Ecto neural progenitor cell (in vitro differentiated cells): ENCODE measurements at regions not wholly inside any gene's neighbourhood (a gene's known extent, or its start where the extent isn't known, plus 50 kb on each side); places are given as distances from the start of the nearest gene placed in this dataset.

Source experiments
- DNase-seq: peaks from one replicate; pipeline ENCODE4 v3.0.0-alpha.2; 2018; ENCODE audit warnings: low spot score

GRCh38 chrX:22664826-22665225 lies 334.9 kb upstream of the DDX53 start:
- DNase-seq: no peak

DNA sequence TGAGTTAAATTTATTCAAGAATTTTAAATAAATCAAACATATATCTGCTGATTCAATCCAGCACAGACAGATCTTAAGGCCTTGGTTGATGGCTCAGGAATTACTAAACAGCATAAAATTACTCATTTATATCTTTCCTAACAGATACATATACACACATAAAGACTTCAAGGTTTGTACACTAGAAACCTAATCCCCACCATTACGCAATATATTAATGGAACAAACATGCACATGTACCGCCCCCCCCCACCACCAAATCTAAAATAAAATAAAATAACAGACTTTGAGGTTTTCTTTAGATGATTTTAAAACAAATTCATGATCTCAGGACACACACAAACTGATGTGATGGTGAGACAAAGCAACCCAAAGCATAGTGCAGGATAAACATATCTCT lies 333.9 kb upstream of the DDX53 start:
- no peak for DNase-seq

DNA sequence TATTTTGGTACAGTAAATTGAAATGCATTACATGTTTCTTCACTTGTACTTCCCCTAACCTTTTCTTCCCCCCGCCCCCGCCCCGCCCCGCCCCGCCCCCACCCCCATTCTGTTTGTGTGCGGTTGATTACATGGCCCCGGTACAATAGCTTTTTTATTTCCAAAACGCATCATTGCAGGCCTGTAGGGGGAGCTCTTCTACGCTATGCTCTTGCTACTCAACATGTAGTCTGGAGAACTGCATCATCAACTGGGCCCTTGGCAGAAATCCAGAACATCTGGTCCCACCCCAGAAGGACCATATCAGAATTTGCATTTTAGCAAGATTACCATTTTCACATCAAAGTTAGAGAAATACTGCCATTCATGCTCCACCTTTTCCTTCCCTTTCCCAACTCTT lies 333.3 kb upstream of the DDX53 start:
- DNase-seq: no peak

DNA sequence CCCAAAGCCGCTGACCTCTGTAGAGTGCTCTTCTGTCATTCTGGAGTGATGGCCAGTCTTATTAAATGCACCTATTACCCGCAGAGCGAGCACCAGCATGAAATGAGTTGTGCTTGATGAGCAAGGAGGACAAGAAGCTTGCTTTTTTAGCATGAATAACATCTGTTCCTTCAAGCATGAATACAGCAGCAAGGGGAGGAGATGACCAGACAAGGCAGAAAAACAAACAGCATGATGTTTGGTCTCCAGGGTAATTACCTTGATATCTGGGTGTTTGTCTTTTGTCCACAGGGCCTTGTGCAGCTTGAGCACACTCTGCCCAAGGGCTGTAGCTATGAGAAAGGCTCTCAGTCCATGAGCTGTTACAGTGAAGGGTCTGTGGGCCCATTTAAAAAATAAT lies 324.8 kb upstream of the DDX53 start:
- no peak for DNase-seq

DNA sequence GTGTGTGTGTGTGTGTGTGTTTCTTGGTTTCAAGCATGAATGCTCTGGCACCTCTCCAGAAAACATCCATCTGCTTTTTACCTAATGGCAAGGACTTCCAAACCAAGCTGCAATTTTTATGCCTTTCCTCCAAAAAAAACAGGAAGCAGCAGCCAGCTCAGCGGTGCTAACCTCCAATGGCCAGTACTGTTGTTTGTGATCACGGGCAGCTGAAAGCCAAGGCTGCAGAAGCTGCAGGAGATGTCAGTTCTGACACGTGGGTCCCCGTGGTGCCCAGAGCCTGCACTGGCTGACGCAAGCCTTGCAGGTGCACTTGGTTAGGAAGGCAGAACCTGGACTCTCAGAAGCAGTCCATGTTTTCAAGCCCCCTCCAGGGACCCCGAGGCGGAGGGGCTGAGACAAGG lies 313.6 kb upstream of the DDX53 start:
- no peak for DNase-seq

DNA sequence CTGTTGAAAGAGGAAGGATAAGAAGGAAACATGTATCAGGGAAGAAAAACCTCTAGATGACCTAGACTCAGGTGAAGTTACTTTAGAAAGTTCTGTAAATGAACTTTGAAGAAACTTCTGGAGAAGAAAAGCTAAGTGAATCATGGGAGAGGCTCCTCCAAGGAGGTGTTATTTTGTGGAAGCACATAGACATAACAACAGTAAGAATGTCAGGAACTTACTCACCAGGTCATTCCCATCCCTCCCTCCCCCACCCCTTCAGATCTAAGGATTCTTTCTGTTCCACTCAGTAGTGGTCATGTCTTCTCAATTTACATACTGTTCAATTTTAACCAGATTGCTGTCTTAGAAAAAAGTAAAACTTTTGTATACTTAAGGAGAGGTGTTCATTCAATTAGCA lies 310.5 kb upstream of the DDX53 start:
- DNase-seq: no peak

DNA sequence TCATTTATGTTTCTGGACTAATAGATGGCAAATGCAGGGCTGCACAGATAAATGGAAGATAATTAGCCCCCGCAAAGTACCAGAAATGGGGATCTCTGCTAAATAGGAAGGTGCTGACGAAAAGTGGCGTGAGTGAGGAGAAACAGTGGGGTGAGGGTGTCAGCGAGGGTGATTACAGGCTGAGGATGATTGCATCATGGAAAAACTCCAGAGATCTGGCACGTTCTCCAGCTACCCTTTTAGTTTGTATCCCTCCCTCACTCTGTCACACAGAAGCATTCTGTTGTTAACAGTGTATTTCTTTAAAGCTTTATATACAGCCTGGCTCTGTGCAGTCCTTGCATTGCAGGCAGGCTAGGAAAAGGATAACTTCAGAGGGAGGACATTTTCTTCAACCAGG lies 309.6 kb upstream of the DDX53 start:
- DNase-seq: no peak

GRCh38 chrX:22691966-22692565 lies 307.7 kb upstream of the DDX53 start:
- DNase-seq: no peak

GRCh38 chrX:22698151-22698550 lies 301.6 kb upstream of the DDX53 start:
- no peak for DNase-seq

DNA sequence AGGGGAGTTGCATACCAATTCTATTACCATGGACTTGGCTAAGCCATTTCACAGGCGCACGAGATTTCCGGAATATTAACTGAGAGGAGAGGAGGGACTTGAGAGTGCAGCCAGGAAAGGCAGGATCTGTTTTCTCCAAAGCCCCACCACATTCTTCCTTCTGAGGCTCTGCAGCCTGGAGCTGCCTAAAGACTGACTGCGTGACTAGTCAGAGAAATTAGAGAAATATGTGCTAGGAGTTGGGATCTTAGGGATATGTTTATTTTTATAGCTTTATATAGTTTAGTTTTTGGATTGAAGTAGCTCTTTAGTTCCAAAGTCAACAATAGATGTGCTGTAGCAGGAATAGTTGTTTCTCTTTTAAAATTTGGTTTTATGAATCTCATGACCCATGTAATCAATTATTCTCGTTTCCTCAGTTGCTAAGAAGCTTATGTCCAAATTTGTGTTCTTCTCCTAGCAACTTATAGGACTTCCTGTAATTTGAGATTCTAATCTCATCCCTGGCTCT lies 300.1 kb upstream of the DDX53 start:
- DNase-seq: no peak

DNA sequence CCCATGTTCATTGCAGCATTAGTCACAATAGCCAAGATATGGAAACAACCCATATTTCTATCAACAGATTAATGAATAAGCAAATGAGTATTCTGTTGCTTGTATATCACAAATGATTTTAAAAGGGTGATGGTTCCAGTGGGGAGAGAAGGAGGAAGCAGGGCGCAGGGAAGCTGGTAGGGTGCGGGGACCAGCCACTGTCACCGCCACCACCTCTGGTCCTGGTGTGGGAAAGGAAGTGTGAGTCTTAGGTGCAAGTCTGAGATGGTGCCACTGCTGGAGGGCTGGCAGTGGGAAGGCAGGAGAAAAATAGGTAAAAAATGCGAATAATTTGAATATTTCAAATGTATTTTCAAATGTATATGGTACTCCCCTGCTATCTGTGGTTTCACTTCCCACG lies 286.8 kb upstream of the DDX53 start:
- DNase-seq: no peak

GRCh38 chrX:22730542-22730941 lies 269.2 kb upstream of the DDX53 start:
- no peak for DNase-seq

DNA sequence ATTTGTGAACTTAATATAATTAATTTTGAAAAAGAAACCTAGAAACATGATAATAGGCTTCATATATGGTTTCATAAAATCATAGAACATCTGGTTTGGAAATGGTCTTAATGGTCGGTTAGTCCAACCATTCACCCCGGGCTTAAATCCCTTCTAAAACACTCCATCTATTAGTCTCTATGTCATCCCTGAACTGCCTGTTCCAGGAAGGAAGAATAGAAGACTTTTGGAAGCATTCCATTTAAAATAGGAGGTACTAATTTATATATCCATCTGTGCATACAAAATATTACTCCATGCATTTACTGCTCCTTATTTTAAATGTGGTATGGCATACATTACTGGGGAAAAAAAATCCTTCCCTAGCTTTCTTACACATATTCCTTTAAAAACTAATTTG lies 262.2 kb upstream of the DDX53 start:
- DNase-seq: no peak

DNA sequence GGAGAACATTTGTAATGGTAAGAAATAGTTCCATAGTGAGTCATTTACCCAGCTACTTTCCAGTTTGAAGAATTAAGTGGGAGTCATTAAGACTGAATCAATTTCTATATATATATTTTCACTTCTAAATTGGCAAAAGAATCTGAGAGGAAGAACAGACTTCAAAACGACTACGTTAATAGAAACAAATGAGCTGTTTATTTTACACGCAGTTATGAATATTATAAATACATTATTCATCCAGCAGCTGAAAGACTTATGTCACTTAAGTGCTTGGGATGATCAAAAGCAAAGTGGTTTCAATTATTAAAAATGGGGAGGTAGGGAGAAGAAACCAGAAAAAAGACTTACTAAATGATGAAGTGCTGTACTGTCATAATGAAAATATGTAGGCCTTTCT lies 260.5 kb upstream of the DDX53 start:
- DNase-seq: no peak

GRCh38 chrX:22740836-22741235 lies 258.9 kb upstream of the DDX53 start:
- DNase-seq: no peak

GRCh38 chrX:22742174-22742573 lies 257.6 kb upstream of the DDX53 start:
- no peak for DNase-seq

DNA sequence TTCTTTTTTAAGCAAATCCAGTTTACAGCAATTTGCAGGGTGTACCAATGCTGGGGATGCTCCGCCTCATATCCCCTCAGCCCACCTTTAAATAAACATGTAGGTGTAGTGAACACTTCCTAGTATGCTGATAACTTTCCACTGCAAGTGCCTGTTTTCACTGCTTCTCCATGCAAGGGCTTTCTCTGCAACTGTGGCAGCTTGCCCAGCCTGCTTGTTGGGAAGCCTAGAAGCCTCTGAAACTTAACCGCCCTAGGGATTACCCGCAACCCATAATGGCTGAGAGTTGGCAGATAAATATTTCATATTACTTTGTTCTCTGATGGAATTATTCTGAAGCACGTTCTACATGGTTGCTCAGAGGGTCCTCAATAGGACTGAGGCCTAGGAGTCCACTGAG lies 253.7 kb upstream of the DDX53 start:
- no peak for DNase-seq

DNA sequence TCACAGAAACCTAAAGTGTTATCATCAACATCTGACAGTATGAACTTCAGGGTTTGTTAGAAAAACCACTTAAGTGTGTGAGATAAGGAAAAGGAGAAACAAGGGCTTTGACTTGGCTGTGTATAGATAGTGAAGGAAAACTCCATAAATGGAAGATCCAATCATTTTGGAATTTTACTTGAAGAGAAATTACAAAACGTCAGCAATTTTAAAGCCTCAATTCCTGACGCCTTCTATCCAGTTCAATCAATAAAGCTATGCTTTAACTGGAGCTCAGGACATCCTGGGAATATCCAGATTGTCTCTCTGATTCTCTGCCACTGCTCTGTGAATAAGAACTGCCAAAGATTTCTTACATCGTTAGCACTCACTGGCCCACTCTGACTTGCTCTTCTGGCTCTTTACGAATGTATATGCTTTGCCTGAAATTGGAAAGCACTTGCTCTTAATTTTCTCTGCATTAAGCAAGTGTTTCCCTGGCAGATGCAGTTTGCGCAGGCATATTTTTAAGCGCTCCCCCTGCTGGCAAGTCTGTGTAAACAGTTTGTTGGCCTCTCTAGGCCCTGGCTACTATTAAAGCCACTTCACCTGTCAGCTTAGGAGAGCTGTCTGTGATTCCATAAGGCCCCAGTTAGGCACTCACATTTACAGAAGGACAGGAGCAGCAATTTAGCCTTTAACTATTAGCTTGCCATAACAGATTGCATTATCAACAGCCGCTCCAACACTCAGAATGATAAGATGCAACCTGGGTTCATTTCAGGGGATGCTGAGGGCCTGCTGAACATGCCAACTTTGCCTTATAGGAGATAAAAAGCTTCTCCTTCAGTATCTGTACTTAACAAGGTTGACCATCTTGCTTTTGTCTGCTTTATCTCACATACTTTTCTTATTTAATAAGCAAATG lies 251.4 kb upstream of the DDX53 start:
- peak; percentile 49 for DNase-seq

- no peak for DNase-seq
These were observed 240.8 kb upstream of the DDX53 start for GRCh38 chrX:22758807-22759481.

DNA sequence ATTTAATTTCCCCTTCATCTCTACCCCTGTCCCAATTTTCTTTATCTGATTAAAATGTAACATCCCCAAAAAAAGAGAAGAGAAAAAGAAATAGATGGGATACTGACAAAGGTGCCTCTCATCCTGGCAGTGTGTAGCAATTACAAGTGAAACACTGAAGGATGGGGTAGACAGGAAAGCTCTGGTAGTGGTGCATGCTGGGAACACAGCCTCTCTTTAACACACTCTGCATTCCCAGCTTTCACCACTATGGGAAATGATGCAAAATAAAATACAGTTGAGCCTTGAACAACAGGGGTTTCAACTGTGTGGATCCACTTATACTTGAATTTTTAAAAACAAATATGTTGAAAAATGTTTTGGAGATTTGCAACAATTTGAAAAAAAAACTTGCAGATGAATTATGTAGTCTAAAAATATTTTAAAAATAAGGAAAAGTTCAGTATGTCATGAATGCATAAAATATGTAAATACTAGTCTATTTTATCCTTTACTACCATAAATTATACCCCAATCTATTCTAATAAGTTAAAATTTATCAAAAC lies 239.2 kb upstream of the DDX53 start:
- no peak for DNase-seq

GRCh38 chrX:22788221-22788620 lies 211.5 kb upstream of the DDX53 start:
- DNase-seq: no peak

DNA sequence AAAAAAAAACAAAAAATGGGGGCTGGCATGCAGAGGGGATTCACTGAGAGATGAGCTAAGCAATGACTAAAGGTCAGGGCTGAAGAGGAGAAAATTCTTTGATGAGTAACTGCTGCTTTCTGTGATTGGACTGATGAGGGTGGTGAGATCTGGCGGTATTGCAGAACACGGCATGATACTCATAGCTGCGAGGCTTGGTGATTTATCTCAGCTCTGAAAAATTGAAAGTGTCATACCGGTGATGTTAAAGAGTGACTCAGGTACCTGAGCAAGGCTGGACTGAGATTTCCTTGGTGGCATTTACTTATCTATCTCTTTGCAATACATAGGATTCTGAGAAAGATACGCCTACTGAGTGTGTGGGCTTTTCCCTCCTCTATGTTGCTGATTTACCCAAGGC lies 204.1 kb upstream of the DDX53 start:
- DNase-seq: no peak

DNA sequence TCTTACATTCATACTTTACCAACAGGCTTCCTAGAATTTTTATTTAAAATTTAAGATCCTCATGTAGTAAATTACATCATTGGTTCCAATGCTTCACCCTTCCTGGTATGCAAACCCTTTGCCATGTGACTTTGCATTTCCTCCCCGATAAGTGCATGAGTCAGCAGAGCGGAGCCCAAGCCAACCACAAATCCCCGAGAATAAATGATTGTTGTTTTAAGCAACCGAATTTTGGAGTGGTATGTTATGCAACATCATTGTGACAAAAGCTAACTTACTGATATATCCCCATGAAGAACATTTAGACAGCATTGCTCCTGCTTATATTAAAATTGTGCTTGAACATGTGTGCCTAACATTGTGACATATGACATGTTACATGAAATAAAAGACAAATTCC lies 199.4 kb upstream of the DDX53 start:
- no peak for DNase-seq
